T-helper 17 cell (primary cell): ENCODE measurements at regions not wholly inside any gene's neighbourhood (a gene's known extent, or its start where the extent isn't known, plus 50 kb on each side); places are given as distances from the start of the nearest gene placed in this dataset.
A peak's percentile ranks its signal among the peaks of the same experiment; 100 is the strongest.

ENCODE experiments used
- ATAC-seq: fragments of 150-1000 bp; cut with Tn5 transposase; 2 replicates; pipeline ENCODE4 v1.10.0; 2021; ENCODE audit warnings: mild to moderate bottlenecking, moderate library complexity
- DNase-seq, 3 donors: peaks; one replicate each; pipeline versions ENCODE4 v3.0.0 to v3.0.0-alpha.2; 2020 to 2021
- H3K9me3 ChIP-seq: one replicate; pipeline ENCODE4 v1.7.0; 2013; ENCODE audit warnings: low read length, mild to moderate bottlenecking; ENCODE audit not compliant: control insufficient read depth, poor library complexity, severe bottlenecking
- H3K27ac Mint-ChIP-seq: one replicate; pipeline ENCODE4 v1.8.0; 2022; ENCODE audit warnings: mild to moderate bottlenecking, moderate library complexity, mixed read lengths
- H3K27me3 Mint-ChIP-seq: one replicate; pipeline ENCODE4 v1.8.0; 2022; ENCODE audit warnings: mixed read lengths
- H3K36me3 Mint-ChIP-seq: one replicate; pipeline ENCODE4 v1.8.0; 2022; ENCODE audit warnings: low read depth, mixed read lengths
- H3K4me1 Mint-ChIP-seq: one replicate; pipeline ENCODE4 v1.8.0; 2022; ENCODE audit warnings: mild to moderate bottlenecking, mixed read lengths
- H3K4me3 Mint-ChIP-seq: one replicate; pipeline ENCODE4 v1.8.0; 2022; ENCODE audit warnings: mild to moderate bottlenecking, moderate library complexity, mixed read lengths

DNA sequence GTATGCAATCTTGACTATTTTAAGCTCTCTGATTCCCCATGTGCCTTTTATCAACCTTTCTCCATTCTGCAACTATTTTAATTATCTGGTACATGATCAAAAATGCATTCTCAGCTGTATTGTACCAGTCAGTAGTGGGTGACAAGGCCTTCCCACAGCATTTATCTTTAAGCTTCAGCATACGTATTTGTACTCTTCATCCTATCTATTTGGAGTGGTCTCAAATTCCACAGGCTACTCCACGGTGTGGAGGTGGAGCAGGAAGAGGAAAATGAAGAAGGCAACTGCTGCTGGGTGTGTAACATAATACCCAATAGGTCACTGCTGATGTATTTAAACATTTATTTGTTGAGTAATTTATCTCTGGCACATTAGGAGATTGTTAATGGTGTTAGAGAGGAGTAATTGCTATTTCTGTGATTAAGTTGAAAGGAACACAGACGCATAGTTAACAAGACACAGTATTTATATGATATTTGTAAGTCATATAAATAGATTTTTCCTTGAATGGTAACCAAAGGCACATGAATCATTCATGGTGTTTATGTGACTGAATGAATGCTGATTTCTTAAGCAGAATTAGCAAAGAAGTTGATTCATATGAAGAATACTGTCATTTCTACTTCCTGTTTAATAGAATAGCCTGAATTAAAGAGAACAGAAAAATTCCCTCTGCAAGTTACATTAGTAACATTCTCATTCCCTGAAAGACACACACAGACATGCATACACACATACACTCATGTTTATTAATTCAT lies 153.8 kb upstream of the NR3C1 start:
- no peak overlapping the region for H3K27ac Mint-ChIP-seq
- ATAC-seq (no peak), DNase-seq (no peak)
- H3K9me3 ChIP-seq = no peaks in the 10 kb centered on the region
- H3K4me1 Mint-ChIP-seq = peaks cover 3% of the 10 kb centered on the region
- H3K27me3 Mint-ChIP-seq = peaks cover 6% of the 10 kb centered on the region
- no peak overlapping the region for H3K4me3 Mint-ChIP-seq
- H3K36me3 Mint-ChIP-seq = peaks cover 2% of the 10 kb centered on the region

- Mint-ChIP-seq H3K27me3 (peaks cover 6% of the 10 kb centered on the region), H3K36me3 (peaks cover 4% of the 10 kb centered on the region), H3K4me1 (peaks cover 3% of the 10 kb centered on the region), H3K4me3 (no peak overlapping the region), H3K27ac (no peak overlapping the region)
- ATAC-seq (no peak), DNase-seq (no peak)
- H3K9me3 ChIP-seq = no peaks in the 10 kb centered on the region
Observed at GRCh38 chr5:143554918-143555477, 151.5 kb upstream of the NR3C1 start.

- Mint-ChIP-seq H3K4me3 (no peak overlapping the region), H3K4me1 (peaks cover 3% of the 10 kb centered on the region), H3K27ac (no peak overlapping the region), H3K36me3 (peaks cover 4% of the 10 kb centered on the region), H3K27me3 (peaks cover 6% of the 10 kb centered on the region)
- H3K9me3 ChIP-seq = no peaks in the 10 kb centered on the region
- DNase-seq (no peak), ATAC-seq (peak; percentile 32)
Observed at GRCh38 chr5:143554187-143554717, 150.8 kb upstream of the NR3C1 start.

DNA sequence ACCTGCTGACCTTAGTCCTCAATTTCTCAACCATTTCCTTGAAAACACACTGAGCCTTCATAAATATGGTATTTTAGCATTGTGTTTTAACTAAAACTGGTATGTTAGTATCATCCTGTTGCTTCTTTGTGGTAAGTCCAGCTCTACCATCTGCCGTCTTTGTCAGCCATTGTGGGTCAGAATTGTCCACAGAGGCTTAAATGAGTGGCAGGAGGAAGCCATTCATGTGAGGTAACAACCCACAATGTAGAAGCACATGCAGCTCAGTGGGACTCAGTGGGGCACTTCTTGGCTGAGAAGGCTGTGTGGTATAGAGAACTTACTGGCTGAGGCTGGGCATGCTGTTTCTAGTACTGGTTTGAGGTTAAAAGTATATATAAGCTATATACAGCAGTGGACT lies 149.2 kb upstream of the NR3C1 start:
- no peaks in the 10 kb centered on the region for H3K9me3 ChIP-seq
- ATAC-seq (no peak), DNase-seq (no peak)
- no peak overlapping the region for H3K4me3 Mint-ChIP-seq
- peaks cover 3% of the 10 kb centered on the region for H3K36me3 Mint-ChIP-seq
- no peaks in the 10 kb centered on the region for H3K4me1 Mint-ChIP-seq
- peaks cover 6% of the 10 kb centered on the region for H3K27me3 Mint-ChIP-seq
- no peak overlapping the region for H3K27ac Mint-ChIP-seq

DNA sequence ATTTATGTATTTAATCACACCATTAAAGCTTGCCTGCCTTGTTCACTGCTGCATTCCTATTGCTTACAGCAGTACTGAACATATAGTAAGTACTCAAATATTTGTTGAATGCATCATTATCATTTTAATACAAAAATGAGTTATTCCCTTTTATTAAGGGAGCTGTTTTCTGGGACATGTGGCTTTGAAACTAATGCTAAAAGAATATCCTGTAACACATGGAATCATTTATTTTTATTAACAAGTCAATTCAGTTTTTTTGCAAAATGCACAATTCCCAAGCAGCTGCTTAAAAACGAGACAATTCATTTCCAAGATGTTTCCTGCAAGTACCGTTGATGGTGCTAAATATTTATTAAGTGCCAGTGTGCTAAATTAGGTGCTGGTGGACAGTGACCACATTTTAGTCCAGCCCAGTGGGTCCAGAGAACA lies 148.3 kb upstream of the NR3C1 start:
- peaks cover 6% of the 10 kb centered on the region for H3K27me3 Mint-ChIP-seq
- H3K4me3 Mint-ChIP-seq = no peak overlapping the region
- no peaks in the 10 kb centered on the region for H3K4me1 Mint-ChIP-seq
- H3K36me3 Mint-ChIP-seq = peaks cover 3% of the 10 kb centered on the region
- H3K27ac Mint-ChIP-seq = no peak overlapping the region
- ATAC-seq = no peak
- no peaks in the 10 kb centered on the region for H3K9me3 ChIP-seq
- DNase-seq = no peak

- Mint-ChIP-seq H3K27ac (no peak overlapping the region), H3K4me3 (no peak overlapping the region), H3K36me3 (peaks cover 3% of the 10 kb centered on the region), H3K4me1 (no peaks in the 10 kb centered on the region), H3K27me3 (peaks cover 6% of the 10 kb centered on the region)
- no peak for ATAC-seq
- no peaks in the 10 kb centered on the region for H3K9me3 ChIP-seq
- no peak for DNase-seq
Observed at GRCh38 chr5:143550986-143551630, 147.6 kb upstream of the NR3C1 start.

DNA sequence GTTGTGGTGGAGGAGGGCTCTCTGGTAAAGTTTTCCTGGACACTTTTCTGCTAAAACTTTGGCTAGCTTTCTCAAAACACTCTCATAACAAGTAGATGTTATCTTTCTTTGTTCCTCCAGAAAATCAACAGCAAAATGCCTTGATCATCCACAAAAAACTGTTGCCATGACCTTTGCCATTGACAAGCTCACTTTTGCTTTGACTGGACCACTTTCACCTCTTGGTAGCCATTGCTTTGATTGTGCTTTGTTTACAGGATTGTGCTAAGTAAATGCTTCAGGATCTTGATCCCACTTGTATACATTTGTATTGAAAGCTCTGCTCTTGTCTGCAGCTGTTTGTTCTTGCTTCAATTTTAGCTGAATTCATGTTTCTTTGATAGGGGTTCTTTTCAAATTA lies 143.9 kb upstream of the NR3C1 start:
- DNase-seq = no peak
- H3K9me3 ChIP-seq = no peaks in the 10 kb centered on the region
- no peak for ATAC-seq
- no peak overlapping the region for H3K27ac Mint-ChIP-seq
- H3K36me3 Mint-ChIP-seq = peaks cover 3% of the 10 kb centered on the region
- H3K4me1 Mint-ChIP-seq = peaks cover 3% of the 10 kb centered on the region
- peaks cover under 1% of the 10 kb centered on the region for H3K27me3 Mint-ChIP-seq
- no peak overlapping the region for H3K4me3 Mint-ChIP-seq

- peaks cover under 1% of the 10 kb centered on the region for H3K36me3 Mint-ChIP-seq
- H3K27me3 Mint-ChIP-seq = no peaks in the 10 kb centered on the region
- H3K9me3 ChIP-seq = no peaks in the 10 kb centered on the region
- H3K27ac Mint-ChIP-seq = no peak overlapping the region
- DNase-seq (no peak), ATAC-seq (no peak)
- H3K4me1 Mint-ChIP-seq = peaks cover 6% of the 10 kb centered on the region
- H3K4me3 Mint-ChIP-seq = no peak overlapping the region
Observed at GRCh38 chr5:143546394-143546793, 142.9 kb upstream of the NR3C1 start.

GRCh38 chr5:143544606-143545005 lies 141.1 kb upstream of the NR3C1 start:
- no peaks in the 10 kb centered on the region for H3K9me3 ChIP-seq
- no peak overlapping the region for H3K27ac Mint-ChIP-seq
- no peak for ATAC-seq
- no peak overlapping the region for H3K4me3 Mint-ChIP-seq
- no peaks in the 10 kb centered on the region for H3K27me3 Mint-ChIP-seq
- H3K4me1 Mint-ChIP-seq = peaks cover 6% of the 10 kb centered on the region
- H3K36me3 Mint-ChIP-seq = no peaks in the 10 kb centered on the region
- no peak for DNase-seq

DNA sequence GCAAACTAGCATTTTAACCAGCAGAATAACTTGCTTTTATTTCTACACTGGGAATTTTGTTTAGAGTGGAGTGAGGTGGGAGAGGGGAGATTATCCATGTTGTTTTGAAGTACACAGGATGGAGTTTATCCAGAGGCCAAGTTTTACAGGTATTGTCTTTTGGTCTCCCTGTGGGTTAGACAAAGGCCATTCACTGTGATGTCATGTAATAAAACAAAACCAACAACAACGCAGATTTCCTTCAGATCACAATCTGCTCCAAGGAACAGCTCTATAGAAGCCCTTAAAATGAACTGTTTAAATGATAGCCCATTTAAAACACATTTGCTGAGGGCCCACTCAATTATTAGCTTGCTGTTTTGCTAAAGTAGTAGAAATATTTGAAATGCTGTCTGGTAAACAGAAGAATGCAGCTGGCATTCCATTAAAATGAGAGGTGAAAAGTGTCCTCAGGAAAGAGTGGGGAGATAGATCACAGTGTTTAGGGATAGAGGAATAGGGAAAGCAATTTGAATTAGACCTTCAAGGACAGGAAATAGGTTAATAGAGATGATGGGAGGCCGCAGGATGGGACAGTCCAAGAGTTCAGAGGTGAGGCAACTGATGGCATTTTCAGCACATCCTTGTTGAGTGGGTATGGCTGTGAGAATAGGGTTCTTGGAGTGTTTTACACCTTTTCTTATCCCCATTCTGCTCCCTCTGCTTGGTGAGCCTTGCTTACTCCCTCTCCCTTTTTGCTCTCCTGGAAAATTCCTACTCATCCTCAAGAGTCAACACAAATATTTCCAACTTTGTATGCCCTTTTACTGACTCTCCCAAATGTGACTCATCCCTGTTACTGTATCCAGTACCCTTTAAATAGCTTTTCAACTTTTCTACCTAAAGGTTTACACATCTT lies 140.1 kb upstream of the NR3C1 start:
- no peaks in the 10 kb centered on the region for H3K36me3 Mint-ChIP-seq
- peaks cover 6% of the 10 kb centered on the region for H3K4me1 Mint-ChIP-seq
- no peaks in the 10 kb centered on the region for H3K27me3 Mint-ChIP-seq
- no peaks in the 10 kb centered on the region for H3K9me3 ChIP-seq
- no peak overlapping the region for H3K4me3 Mint-ChIP-seq
- no peak overlapping the region for H3K27ac Mint-ChIP-seq
- ATAC-seq (no peak), DNase-seq (no peak)

- no peaks in the 10 kb centered on the region for H3K36me3 Mint-ChIP-seq
- H3K27ac Mint-ChIP-seq = no peak overlapping the region
- H3K4me3 Mint-ChIP-seq = no peak overlapping the region
- H3K27me3 Mint-ChIP-seq = no peaks in the 10 kb centered on the region
- H3K9me3 ChIP-seq = no peaks in the 10 kb centered on the region
- DNase-seq (no peak), ATAC-seq (no peak)
- H3K4me1 Mint-ChIP-seq = peaks cover 6% of the 10 kb centered on the region
Observed at GRCh38 chr5:143542798-143543144, 139.3 kb upstream of the NR3C1 start.

DNA sequence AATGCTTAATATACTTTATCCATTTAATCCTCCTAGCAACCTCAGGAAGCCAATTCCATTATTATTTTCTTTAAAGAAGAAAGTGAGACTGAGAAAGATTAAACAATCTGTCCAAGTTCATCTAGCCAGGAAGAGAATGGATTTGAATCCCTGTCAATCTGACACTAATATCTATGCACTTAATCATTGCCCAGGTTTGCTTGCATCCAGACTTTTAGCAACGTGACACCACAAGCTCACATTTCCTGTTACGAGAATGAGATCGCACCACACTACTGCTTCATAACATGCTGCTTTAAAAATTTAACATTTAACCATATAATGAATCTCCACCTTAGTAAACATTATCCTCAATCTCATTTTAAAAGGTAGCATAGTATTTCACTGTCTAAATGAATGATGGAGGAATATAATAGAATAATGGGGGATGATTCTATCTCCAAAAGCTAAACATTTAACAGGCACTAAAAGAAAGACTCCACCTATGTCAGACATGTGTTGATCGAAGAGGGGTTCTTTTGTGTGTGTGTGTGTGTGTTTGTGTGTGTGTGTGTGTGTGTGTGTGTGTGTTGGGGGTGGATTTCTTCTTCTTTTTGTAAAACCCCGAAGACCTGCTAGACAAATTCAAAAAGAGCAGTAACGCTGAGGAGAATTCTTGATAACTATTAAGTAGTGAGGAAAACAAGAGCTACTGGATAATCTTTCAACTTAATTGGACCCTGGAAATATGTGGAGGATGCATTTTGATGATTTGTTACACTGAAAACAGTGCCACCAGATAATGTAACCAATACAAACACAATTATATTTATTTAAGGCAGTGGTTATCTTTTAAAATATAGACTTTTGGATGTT lies 138.7 kb upstream of the NR3C1 start:
- no peaks in the 10 kb centered on the region for H3K27me3 Mint-ChIP-seq
- no peak overlapping the region for H3K27ac Mint-ChIP-seq
- DNase-seq (no peak), ATAC-seq (no peak)
- no peaks in the 10 kb centered on the region for H3K9me3 ChIP-seq
- no peak overlapping the region for H3K4me3 Mint-ChIP-seq
- peaks cover 6% of the 10 kb centered on the region for H3K4me1 Mint-ChIP-seq
- H3K36me3 Mint-ChIP-seq = no peaks in the 10 kb centered on the region
